GM21723 (cell line): ENCODE measurements at regions not wholly inside any gene's neighbourhood (a gene's known extent, or its start where the extent isn't known, plus 50 kb on each side); places are given as distances from the start of the nearest gene placed in this dataset.

ENCODE experiments used
- ATAC-seq: cut with Tn5 transposase; IDR thresholded peaks from one replicate; pipeline ENCODE4 v1.9.1; 2021; ENCODE audit warnings: mild to moderate bottlenecking, moderate library complexity; ENCODE audit not compliant: unreplicated experiment

GRCh38 chr5:76030343-76030742, 52.8 kb upstream of the SV2C start:
- no peak for ATAC-seq

GRCh38 chr5:76029739-76030138, 53.4 kb upstream of the SV2C start:
- no peak for ATAC-seq

DNA sequence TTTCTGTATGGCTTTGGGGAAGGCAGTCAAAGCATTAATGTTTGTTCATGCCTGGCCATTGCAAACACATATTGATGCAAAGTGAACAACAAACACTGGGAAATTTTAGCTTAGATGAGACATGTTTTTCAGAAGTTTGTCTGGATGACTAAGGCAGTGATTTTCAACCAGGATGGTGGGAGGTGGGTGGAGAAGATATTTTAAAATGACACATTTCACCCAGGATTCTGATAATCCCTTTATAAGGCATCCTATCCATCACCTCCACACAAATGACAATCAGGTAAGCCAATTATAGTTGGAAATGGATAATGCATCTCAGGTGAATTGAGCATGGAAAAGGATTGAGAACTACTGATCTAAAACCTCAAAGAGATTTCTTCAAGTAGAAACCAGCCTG, 57.4 kb upstream of the SV2C start:
- ATAC-seq = no peak

DNA sequence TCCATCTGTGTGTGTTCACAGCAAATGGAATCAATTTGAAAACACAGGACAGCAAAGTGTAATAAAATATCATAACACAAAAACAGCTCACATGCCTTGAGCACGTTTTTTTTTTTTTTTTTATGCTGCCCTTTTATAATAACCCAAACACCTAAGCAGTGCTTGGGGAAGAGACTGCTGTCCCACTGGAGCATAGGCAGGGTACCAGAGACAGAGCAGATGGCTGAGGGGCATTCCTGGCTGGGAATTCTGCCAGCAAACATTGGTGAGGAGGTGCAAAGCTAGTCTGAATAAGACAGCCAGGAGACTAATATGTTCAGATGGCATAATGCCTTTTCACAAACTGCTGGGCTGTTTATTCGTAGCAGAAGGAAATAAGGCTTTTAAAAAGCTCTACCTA, 58.1 kb upstream of the SV2C start:
- ATAC-seq = no peak

DNA sequence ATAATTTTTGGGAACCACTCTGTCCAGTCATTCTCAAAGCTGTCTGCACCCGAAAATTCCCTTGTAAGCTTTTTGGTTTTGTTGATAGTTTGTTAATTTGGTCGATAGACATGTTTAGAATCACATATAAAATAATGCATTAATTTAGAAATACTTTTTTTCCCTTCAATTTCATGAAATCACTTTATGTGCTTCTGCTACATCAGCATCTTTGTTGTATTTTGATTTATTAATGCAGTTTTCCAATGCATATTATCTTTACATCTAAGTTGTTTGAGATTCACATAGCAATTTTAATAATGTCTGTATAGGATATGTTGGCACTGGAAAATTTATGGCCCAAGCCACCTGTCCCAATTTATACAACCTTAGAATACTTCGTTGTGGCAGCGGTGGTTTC, 60.6 kb upstream of the SV2C start:
- no peak for ATAC-seq

GRCh38 chr5:76021936-76022584, 61.1 kb upstream of the SV2C start:
- no peak for ATAC-seq

GRCh38 chr5:76016258-76016657, 66.9 kb upstream of the SV2C start:
- ATAC-seq = no peak

- no peak for ATAC-seq
These were observed 69.2 kb upstream of the SV2C start for GRCh38 chr5:76014005-76014404.

DNA sequence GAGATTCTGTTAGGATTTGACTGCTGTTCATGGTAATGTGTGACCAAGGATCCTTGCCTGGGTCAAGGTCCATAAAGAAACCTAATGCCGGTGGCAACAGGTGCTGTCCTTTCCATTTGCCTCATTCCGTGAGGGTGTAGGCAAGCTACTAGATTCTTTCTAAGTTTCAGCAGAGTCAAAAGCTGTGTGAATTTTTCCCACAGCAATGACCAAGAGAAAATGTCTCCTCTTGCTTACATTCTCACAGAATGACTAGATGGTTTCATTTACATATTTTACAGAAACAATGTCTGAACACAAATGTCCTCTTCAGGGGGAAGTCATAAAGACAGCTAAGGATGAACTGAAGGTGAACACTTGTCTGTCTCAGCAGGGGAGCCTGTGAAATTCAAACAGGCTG, 75.3 kb upstream of the SV2C start:
- ATAC-seq = no peak

GRCh38 chr5:76000582-76000981, 82.6 kb upstream of the SV2C start:
- ATAC-seq = no peak

DNA sequence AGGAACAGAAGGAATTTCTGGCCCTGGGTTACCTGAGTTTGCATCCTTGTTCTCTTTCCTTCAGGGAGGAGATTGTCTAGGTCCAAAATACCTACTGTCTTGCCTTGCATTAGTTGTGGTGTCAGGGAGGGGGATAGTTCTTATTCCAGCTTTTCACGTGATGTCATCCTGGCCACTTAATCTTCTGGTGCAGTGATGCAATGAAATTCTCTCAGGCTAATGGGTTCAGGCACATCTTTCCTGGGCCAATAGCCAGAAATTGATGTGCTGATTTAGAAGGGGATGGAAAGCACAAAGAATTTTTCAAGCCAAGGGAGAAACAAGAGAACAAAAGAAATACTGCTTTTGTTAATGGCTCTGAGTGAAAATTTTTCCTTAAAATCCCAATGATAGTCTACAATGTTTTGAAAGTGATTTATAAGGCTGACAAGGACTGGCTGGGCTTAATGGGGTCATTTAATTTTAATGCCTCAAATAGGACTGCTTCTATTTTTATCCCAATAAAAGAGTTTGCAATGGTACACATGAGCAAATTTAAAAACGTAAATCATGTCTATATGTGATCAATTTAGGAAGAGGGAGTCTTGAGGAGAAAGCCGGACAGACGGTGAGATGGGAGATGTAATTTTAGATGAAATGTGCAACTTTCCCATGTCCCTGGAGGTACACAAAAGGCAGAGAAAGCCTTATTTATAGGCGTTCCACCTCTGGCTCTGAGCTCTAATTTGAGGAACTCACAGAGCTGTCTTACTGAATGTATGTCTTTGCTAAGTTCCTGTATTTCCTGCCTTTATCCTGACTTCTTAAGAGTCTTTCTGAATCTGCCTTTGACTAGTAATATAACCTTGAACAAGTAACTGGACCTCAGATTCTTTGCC, 89.3 kb upstream of the SV2C start:
- ATAC-seq = no peak

DNA sequence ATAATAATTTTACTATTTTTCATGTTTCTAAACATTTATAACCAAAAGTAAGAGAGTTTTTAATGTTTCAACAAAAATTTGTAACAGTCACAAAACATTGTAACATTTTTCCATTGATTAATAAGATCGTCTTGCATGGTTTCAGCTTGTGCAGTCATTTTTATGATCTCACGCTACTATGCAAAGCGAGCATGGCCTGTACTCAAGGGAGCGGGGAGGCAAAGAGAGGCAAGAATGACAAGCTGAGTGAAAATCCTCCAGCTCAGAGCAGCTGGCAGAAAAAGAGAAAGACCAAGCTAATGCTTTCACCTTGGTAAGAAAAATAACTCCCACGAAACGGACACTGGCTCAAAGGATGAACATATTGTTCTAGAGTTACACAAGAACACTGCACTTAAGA, 90.0 kb upstream of the SV2C start:
- ATAC-seq = no peak

DNA sequence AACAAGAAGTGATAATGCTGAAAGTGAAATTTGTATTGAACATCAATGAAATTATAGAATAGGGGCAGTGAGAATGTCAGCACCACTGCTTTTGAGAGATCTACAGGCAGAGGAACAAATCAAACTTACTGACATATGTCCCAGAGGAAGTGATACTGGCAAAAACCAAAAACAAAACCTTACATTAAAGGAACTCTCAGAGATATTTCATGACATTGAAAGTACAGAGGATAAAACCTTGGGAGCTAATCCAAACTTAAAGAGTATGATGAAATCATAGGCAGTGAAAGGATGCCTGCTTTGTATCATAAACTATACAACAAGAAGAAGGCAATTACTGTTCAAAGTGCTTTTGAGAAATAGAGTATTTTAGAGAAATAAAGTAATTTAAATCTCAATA, 90.4 kb upstream of the SV2C start:
- ATAC-seq = no peak

GRCh38 chr5:75985077-75985476, 98.1 kb upstream of the SV2C start:
- no peak for ATAC-seq

- ATAC-seq = no peak
These were observed 107.7 kb upstream of the SV2C start for GRCh38 chr5:75975496-75975895.

- no peak for ATAC-seq
These were observed 117.9 kb upstream of the SV2C start for GRCh38 chr5:75965292-75965691.

GRCh38 chr5:75964008-75964407, 119.2 kb upstream of the SV2C start:
- ATAC-seq = no peak

GRCh38 chr5:75963554-75963953, 119.6 kb upstream of the SV2C start:
- ATAC-seq = no peak

DNA sequence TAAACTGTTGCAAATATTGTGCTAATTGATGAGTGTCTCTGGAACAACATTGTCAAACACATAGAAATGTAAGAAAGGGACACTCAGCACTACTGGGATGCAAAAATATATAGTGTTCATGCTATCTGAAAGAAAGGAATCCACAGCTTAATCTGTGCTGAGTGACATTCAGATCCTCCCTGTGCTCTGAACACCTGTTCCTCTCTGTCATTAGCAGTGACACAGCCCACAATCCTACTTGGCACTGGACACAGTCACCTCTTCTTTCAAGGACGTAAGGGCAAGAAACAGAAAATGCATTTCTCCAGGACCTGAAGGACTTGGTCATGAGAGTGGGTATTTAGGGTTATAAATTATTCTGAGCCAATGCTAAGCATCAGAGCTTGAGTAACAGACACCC, 121.4 kb upstream of the SV2C start:
- ATAC-seq = no peak

GRCh38 chr5:75960129-75960528, 123.1 kb upstream of the SV2C start:
- no peak for ATAC-seq

DNA sequence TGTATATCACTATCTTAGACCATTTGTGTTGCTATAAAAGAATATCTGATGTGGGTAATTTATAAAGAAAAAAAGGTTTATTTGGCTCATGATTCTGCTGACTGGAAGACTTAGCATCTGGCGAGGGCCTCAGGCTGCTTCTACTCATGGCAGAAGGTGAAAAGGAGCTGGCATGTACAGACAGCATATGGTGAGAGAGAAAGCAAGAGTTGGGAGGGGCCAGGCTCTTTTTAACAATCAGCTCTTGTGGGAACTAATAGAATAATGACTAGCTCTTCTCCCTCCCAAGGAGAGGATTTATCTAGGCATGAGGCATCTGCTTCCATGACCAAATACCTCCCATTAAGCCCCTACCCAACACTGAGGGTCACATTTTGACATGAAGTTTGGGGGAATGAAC, 130.2 kb upstream of the SV2C start:
- no peak for ATAC-seq

DNA sequence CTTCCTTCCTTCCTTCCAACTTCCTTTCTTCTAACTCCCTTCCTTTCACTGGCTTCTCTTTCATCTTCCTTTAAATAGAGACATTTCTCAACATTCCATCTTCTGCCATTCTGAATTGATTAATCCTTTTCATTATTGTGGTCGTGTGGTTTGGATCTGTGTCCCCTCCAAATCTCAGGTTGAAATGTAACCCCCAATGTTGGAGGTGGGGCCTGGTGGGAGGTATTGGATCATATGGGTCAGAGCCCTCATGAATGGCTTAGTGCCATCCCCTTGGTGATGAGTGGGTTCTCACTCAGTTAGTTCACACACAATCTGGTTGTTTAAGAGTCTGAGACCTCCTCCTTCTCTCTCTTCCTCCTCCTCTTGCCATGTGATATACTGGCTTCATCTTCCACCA, 130.9 kb upstream of the SV2C start:
- ATAC-seq = no peak

DNA sequence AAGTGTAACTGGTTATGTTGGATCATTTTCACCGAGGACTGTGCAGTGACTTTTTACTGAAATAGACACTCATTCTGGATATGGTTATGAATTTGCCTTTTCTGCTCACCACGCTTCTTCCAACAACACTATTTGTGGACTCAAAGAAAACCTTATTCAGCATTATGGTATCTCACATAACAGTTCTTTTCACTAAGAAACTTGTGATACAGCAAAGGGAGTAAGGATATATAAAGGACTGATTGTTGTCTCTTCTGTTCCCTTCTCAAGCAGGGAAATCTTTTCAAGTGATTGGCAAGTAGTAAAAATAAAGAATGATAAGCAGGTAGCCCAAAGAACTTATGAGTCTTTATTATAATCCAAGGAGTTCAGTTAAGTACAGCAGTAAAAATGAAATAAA, 131.5 kb upstream of the SV2C start:
- ATAC-seq = no peak
